H9 (cell line): ENCODE measurements at regions not wholly inside any gene's neighbourhood (a gene's known extent, or its start where the extent isn't known, plus 50 kb on each side); places are given as distances from the start of the nearest gene placed in this dataset.

Experiments used
- DNase-seq: peaks from one replicate; pipeline ENCODE4 v3.0.0-alpha.2; 2017
- H2AFZ ChIP-seq: one replicate; pipeline ENCODE4 v1.6.1; 2013; ENCODE audit warnings: mild to moderate bottlenecking, low read length, control low read depth, moderate library complexity
- H2AK5ac ChIP-seq: 2 replicates; pipeline ENCODE4 v1.6.1; 2013; ENCODE audit warnings: low read length, control low read depth, mixed read lengths; ENCODE audit not compliant: insufficient read length
- H2BK120ac ChIP-seq: one replicate; pipeline ENCODE4 v1.6.1; 2013; ENCODE audit warnings: low read depth, mild to moderate bottlenecking, low read length, control low read depth, inconsistent platforms; ENCODE audit not compliant: poor library complexity, severe bottlenecking
- H2BK12ac ChIP-seq: 2 replicates; pipeline ENCODE4 v1.6.1; 2013; ENCODE audit warnings: low read length, control low read depth, mixed read lengths, low read depth; ENCODE audit not compliant: insufficient read length
- H2BK15ac ChIP-seq: 2 replicates; pipeline ENCODE4 v1.6.1; 2013; ENCODE audit warnings: low read depth, low read length, control low read depth
- H2BK20ac ChIP-seq: one replicate; pipeline ENCODE4 v1.6.1; 2013; ENCODE audit warnings: low read depth, mild to moderate bottlenecking, low read length, control low read depth, inconsistent platforms; ENCODE audit not compliant: poor library complexity, severe bottlenecking
- H2BK5ac ChIP-seq: 2 replicates; pipeline ENCODE4 v1.6.1; 2013; ENCODE audit warnings: low read length, control low read depth, mixed read lengths; ENCODE audit not compliant: insufficient read length
- H3K14ac ChIP-seq: 2 replicates; pipeline ENCODE4 v1.6.1; 2013; ENCODE audit warnings: low read length, control low read depth; ENCODE audit not compliant: insufficient read depth
- H3K18ac ChIP-seq: 2 replicates; pipeline ENCODE4 v1.6.1; 2013; ENCODE audit warnings: low read depth, mild to moderate bottlenecking, mixed read lengths, low read length, control low read depth; ENCODE audit not compliant: insufficient read length
- H3K23ac ChIP-seq: 2 replicates; pipeline ENCODE4 v1.6.1; 2013; ENCODE audit warnings: low read length, control low read depth, mixed read lengths, low read depth; ENCODE audit not compliant: insufficient read length
- H3K23me2 ChIP-seq: 2 replicates; pipeline ENCODE4 v1.6.1; 2013; ENCODE audit warnings: low read depth, mild to moderate bottlenecking, mixed read lengths, low read length, control low read depth; ENCODE audit not compliant: insufficient read length, poor library complexity, severe bottlenecking
- H3K27ac ChIP-seq: 2 replicates; pipeline ENCODE4 v1.5.1; 2013; ENCODE audit warnings: low read length, control low read depth, mixed read lengths, low read depth; ENCODE audit not compliant: insufficient read length
- H3K27me3 ChIP-seq: 2 replicates; pipeline ENCODE4 v1.6.1; 2013; ENCODE audit warnings: low read length, control low read depth, inconsistent platforms; ENCODE audit not compliant: insufficient read depth
- H3K4ac ChIP-seq: 2 replicates; pipeline ENCODE4 v1.6.1; 2013; ENCODE audit warnings: low read depth, mild to moderate bottlenecking, control low read depth, inconsistent platforms, low read length, moderate library complexity
- H3K4me1 ChIP-seq: 2 replicates; pipeline ENCODE4 v1.6.1; 2013; ENCODE audit warnings: low read length, control low read depth, inconsistent platforms; ENCODE audit not compliant: insufficient read depth
- H3K4me2 ChIP-seq: 2 replicates; pipeline ENCODE4 v1.6.1; 2013; ENCODE audit warnings: low read length, control low read depth, mixed read lengths; ENCODE audit not compliant: insufficient read length, insufficient read depth
- H3K56ac ChIP-seq: 2 replicates; pipeline ENCODE4 v1.6.1; 2013; ENCODE audit warnings: low read depth, mild to moderate bottlenecking, mixed read lengths, low read length, control low read depth; ENCODE audit not compliant: insufficient read length
- H3K79me1 ChIP-seq: 2 replicates; pipeline ENCODE4 v1.6.1; 2013; ENCODE audit warnings: low read depth, mild to moderate bottlenecking, moderate library complexity, low read length, control low read depth, inconsistent platforms; ENCODE audit not compliant: insufficient read depth, poor library complexity, severe bottlenecking
- H3K79me2 ChIP-seq: 2 replicates; pipeline ENCODE4 v1.6.1; 2013; ENCODE audit warnings: low read length, control low read depth, inconsistent platforms; ENCODE audit not compliant: insufficient read depth
- H3K9ac ChIP-seq: 2 replicates; pipeline ENCODE4 v1.6.1; 2013; ENCODE audit warnings: low read length, control low read depth, mixed read lengths; ENCODE audit not compliant: insufficient read length; ENCODE audit errors: extremely low read depth
- H3K9me3 ChIP-seq: one replicate; pipeline ENCODE4 v1.6.1; 2013; ENCODE audit warnings: low read depth, low read length, inconsistent platforms; ENCODE audit not compliant: control insufficient read depth
- H3T11ph ChIP-seq: one replicate; pipeline ENCODE4 v1.6.1; 2013; ENCODE audit warnings: mild to moderate bottlenecking, low read length, control low read depth, inconsistent platforms
- H4K20me1 ChIP-seq: one replicate; pipeline ENCODE4 v1.6.1; 2013; ENCODE audit not compliant: control insufficient read depth, insufficient read length, insufficient read depth
- H4K5ac ChIP-seq: 2 replicates; pipeline ENCODE4 v1.6.1; 2013; ENCODE audit warnings: low read depth, mild to moderate bottlenecking, mixed read lengths, low read length, control low read depth; ENCODE audit not compliant: insufficient read length
- H4K8ac ChIP-seq: replicated peaks from 2 replicates; pipeline ENCODE4 v1.6.1; 2013; ENCODE audit warnings: low read length, control low read depth, mixed read lengths, low read depth; ENCODE audit not compliant: insufficient read length
- H4K91ac ChIP-seq: 2 replicates; pipeline ENCODE4 v1.6.1; 2013; ENCODE audit warnings: low read depth, mild to moderate bottlenecking, moderate library complexity, mixed read lengths, low read length, control low read depth; ENCODE audit not compliant: insufficient read length
- H3K27ac Mint-ChIP-seq, 3 experiments: 2 replicates in 2 of 3; 3 replicates in 1 of 3; pipeline ENCODE4 v1.8.0; 2020 to 2021; ENCODE audit warnings: mixed read lengths in 3 of 3, mild to moderate bottlenecking in 1 of 3, moderate library complexity in 1 of 3
- H3K27me3 Mint-ChIP-seq: 2 replicates; pipeline ENCODE4 v1.8.0; 2021; ENCODE audit warnings: low read depth, mild to moderate bottlenecking, moderate library complexity, mixed read lengths
- H3K36me3 Mint-ChIP-seq, 3 experiments: 2 replicates in 2 of 3; 3 replicates in 1 of 3; pipeline ENCODE4 v1.8.0; 2020 to 2021; ENCODE audit warnings: low read depth in 3 of 3, mixed read lengths in 3 of 3; ENCODE audit not compliant: insufficient read depth in 1 of 3
- H3K4me1 Mint-ChIP-seq, 2 experiments: 2 replicates each; pipeline ENCODE4 v1.8.0; 2020; ENCODE audit warnings: mixed read lengths in 2 of 2
- H3K4me3 Mint-ChIP-seq, 2 experiments: 2 replicates in 1 of 2; 3 replicates in 1 of 2; pipeline ENCODE4 v1.8.0; 2020 to 2021; ENCODE audit warnings: mild to moderate bottlenecking in 2 of 2, mixed read lengths in 2 of 2, moderate library complexity in 1 of 2
- H3K9me3 Mint-ChIP-seq, 2 experiments: 2 replicates in 1 of 2; 3 replicates in 1 of 2; pipeline ENCODE4 v1.8.0; 2020; ENCODE audit warnings: mild to moderate bottlenecking in 2 of 2, mixed read lengths in 2 of 2, moderate library complexity in 1 of 2
- WGBS: extraction: QIAGEN DNeasy Blood & Tissue Kit; methylation state at CpG from one replicate; pipeline ENCODE4 v1.1.7; 2013; ENCODE audit warnings: missing lambda C conversion rate, low lambda C conversion rate, mixed read lengths; ENCODE audit not compliant: insufficient read length; ENCODE audit errors: extremely low coverage; 5-methylcytosine and 5-hydroxymethylcytosine counted together
- TF ChIP-seq, protein P1 (sequence below): fragments of 200-600 bp; sonication (generic); conservative IDR thresholded peaks from 3 replicates; pipeline ENCODE4 v1.8.0; 2021; ENCODE audit warnings: antibody characterized with exemption, mild to moderate bottlenecking

DNA sequence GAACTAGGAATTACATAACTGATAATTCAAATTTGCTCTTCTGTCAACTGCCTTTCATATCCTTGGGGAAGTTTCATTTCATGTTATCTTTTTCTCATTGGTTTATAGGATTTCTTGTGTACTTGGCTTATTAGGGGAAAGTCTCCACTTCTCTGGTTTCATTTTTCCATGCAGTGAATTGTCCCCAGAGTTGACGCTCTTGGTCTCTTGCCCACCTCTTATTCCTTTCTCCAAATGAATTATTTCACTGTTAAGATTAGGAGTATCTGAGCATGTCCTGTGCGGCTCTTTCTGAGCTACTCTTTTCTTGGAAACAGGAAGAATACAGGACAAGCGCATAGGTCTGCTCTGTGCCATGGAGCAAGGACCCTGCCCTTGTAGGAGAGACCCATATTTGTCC is 104.8 kb downstream of the POSTN start:
- Histone ChIP-seq H3T11ph (no peak overlapping the region), H4K20me1 (no peaks in the 10 kb centered on the region), H3K4ac (no peak overlapping the region), H3K79me1 (no peaks in the 10 kb centered on the region), H2BK120ac (no peak overlapping the region), H3K18ac (no peak overlapping the region), H3K4me1 (peaks cover 2% of the 10 kb centered on the region; the same call in 1 of the 2 replicates), H2AK5ac (no peak overlapping the region), H3K23me2 (no peaks in the 10 kb centered on the region), H4K91ac (no peak overlapping the region), H3K9me3 (no peaks in the 10 kb centered on the region), H4K8ac (no peak overlapping the region), H2BK5ac (no peak overlapping the region), H3K56ac (no peak overlapping the region), H3K27ac (no peak overlapping the region), H3K23ac (no peak overlapping the region), H3K79me2 (no peaks in the 10 kb centered on the region), H2BK15ac (no peak overlapping the region), H3K4me2 (no peak overlapping the region), H3K9ac (no peak overlapping the region), H2AFZ (no peak overlapping the region), H2BK12ac (no peak overlapping the region), H3K27me3 (no peaks in the 10 kb centered on the region; the same call in 1 of the 2 replicates), H4K5ac (no peak overlapping the region), H2BK20ac (no peak overlapping the region), H3K14ac (no peak overlapping the region)
- Mint-ChIP-seq H3K27ac (no peak overlapping the region), H3K36me3 (no peaks in the 10 kb centered on the region), H3K4me3 (no peak overlapping the region), H3K4me1 (no peaks in the 10 kb centered on the region), H3K27me3 (no peaks in the 10 kb centered on the region), H3K9me3 (no peaks in the 10 kb centered on the region)
- no peak for DNase-seq
- no CpG with 5 or more reads among the region's 3 CpGs for WGBS
- TF ChIP-seq, protein P1, sequence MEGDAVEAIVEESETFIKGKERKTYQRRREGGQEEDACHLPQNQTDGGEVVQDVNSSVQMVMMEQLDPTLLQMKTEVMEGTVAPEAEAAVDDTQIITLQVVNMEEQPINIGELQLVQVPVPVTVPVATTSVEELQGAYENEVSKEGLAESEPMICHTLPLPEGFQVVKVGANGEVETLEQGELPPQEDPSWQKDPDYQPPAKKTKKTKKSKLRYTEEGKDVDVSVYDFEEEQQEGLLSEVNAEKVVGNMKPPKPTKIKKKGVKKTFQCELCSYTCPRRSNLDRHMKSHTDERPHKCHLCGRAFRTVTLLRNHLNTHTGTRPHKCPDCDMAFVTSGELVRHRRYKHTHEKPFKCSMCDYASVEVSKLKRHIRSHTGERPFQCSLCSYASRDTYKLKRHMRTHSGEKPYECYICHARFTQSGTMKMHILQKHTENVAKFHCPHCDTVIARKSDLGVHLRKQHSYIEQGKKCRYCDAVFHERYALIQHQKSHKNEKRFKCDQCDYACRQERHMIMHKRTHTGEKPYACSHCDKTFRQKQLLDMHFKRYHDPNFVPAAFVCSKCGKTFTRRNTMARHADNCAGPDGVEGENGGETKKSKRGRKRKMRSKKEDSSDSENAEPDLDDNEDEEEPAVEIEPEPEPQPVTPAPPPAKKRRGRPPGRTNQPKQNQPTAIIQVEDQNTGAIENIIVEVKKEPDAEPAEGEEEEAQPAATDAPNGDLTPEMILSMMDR = no peak
